GM18499 (cell line): ENCODE measurements at regions not wholly inside any gene's neighbourhood (a gene's known extent, or its start where the extent isn't known, plus 50 kb on each side); places are given as distances from the start of the nearest gene placed in this dataset.
A peak's percentile ranks its signal among the peaks of the same experiment; 100 is the strongest.

Source experiments
- ATAC-seq: cut with Tn5 transposase; IDR thresholded peaks from one replicate; pipeline ENCODE4 v1.9.1; 2021; ENCODE audit warnings: moderate number of reproducible peaks; ENCODE audit not compliant: insufficient read depth, unreplicated experiment

DNA sequence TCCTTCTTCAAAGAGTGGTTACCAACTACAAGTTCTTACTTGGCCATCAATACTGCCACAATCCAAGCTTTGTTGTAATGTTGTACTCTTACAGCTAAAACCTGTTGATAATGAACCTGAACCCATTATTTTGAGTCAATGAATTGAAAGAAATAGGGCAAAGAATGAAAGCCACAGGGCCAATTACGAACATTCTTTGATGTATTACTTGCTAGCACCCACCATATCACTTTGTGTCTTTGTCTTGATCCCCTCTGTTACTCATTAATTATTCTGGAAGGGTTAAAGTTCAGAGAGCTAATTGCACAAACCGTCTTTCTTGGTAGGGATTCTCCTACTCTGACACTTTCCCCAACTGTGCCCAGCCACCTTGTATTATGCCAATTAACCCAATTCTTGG, 53.2 kb upstream of the TFEC start:
- ATAC-seq = no peak

DNA sequence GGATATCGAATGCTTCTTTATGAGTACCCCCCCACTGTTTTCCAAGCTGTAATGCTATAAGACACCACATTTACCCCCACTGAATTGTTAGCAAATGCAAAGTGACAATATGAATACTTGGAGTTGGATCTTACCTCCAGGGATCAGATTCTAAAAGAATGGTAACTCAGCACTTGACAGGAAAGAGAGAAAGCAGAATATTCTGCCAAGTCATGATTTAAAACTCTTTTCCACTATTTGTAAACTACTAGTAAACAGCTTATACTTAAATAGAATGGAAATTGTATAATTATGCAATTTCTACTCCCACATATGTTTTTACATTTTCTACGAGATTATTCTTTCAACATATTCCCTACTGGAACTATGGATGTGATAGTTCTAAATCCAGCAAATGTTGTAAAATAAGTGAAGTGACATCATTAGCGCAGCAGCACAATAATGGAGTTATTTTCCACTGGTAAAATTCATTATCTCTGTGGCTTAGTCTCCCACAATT, 56.0 kb upstream of the TFEC start:
- ATAC-seq = no peak

DNA sequence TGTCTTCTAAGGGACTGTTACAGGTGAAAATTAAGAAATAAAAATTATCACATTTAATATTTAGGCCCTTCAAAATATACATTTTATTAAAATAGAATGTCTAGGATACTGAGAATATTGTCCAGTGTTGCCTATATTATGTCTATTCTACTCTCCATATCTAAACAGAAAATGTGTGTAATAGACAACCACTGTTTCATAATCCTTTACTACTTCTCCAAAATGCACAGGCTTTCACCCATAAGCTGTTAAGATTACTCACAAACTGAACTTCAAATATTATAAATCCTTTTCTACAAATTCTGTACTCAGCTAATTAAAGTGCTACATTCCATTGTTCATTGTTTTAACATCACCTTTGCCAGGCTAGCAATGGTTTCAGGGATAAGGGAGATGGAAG, 56.7 kb upstream of the TFEC start:
- ATAC-seq = no peak

DNA sequence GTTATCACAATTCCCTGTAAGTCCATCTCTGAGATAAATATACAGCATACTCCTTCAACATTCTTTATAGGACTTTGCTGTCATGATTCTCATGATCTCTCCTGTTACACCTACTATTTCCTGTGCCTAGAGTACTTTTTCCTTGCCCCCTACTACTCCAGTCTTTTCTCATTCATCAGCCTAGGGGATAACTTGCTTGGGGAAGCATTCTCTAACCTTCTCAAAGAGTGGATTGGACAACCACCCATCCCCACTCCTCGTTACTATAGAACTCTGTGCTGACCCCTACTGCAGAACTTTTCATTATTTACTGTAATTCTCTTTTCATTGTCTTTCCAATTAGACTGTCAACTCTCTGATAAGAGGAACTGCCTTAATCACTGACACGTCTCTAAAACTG, 57.4 kb upstream of the TFEC start:
- ATAC-seq = no peak

DNA sequence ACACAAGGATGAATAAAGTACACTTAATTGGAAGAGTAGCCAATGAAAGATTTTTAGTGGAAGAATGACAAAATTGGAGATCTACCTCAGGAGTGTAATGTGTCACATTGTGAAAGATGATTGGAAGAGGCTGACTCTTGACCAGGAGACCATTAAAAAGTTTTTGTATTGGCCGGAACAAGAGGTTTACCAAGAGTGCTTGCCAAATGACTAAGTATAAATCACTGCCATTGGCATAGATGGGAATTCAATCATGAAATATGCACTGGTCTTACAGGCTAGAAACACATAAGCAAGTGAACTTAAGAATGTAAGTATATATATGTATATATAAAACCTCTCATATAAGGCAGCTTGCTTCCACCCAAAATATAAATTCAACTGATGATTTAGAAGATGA, 58.7 kb upstream of the TFEC start:
- ATAC-seq = no peak

DNA sequence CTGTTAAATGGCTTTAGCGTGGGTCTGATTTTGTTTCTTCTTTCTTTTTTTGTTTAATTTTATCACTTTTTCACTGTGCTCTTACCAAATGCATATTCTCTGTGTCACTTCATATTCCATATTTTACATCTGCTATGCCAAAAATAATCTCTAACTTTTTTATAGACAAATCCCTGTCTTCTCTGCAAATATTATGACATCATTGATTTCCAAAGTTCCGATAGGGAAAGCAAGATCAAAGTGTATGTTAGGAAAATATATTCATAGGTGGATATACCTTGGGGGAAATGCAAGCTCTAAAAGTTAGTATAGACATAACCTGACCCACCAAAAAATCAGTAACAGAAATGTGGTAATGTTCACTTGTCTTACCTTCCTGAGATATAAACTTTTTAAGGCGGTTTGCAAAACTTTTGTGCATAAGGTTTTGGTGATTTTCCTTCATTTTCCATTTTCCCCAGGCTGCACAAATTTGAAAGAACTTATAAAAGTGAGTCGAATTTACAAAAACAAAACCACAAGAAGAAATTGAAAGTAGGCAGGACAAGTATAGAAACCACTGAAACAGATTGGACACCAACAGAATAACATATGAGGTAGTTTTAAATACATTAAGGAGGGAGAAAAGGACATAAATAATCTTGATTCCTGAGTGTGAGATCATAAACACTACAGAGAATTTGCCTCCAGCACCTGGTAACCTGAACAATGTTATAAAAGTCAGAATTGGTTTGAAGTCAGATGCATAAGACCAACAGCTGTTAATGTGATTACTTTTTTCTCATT, 63.1 kb upstream of the TFEC start:
- no peak for ATAC-seq

DNA sequence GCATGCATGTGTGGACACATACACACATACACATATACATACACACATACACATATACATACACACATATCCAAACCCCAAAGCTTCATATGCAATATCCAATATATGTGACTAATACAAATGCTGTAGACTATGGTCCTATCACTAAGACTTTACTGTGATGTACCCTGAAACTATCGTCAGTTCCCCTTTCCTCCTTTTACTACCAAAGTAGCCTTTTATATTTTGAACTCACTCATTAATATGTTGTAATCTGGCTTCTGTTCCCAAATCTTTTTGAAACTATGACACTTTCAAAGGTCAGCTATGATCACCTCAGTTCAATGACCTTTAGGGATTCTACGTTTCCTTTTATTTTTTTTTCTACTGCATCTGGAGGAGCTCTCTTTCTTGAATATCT, 64.8 kb upstream of the TFEC start:
- ATAC-seq = no peak

DNA sequence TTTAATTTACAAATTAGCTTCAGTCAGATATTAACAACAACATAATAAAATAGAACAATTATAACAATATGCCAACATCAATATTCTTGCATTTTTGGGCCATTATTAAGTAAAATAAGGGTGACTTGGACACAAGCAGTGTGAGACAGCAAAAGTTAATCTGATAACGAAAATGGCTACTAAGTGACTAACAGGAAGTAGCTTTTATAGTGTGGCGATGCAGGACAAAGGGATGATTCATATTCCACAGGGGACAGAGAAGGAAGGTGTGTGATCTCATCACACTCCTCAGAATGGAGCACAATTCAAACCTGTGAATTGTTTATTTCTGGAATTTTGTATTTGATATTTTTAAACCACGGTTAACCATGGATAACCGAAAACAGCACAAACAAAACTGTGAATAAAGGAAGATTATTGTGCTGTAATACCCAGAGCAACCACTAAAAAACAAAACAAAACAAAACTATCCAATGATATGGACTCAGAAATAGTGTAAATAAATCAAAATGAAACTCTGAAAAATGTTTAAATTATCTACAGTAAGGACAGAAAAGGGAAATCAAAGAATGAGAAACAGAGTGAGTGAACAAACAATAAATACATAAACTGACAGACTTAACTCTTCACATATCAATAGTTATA, 66.9 kb upstream of the TFEC start:
- ATAC-seq = no peak

DNA sequence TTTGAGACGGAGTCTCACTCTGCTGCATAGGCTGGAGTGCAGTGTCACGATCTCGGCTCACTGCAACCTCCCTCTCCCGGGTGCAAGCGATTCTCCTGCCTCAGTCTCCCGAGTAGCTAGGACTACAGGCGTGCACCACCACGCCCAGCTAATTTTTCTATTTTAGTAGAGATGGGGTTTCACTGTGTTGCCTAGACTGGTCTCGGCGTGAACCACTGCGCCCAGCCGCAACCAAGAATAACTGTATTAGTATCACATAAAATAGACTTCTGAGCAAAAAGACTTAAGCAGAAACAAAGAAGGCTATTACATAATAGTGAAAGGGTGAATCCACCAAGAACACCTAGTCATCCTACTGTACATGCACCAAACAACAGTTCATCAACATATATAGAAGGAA, 67.6 kb upstream of the TFEC start:
- no peak for ATAC-seq

DNA sequence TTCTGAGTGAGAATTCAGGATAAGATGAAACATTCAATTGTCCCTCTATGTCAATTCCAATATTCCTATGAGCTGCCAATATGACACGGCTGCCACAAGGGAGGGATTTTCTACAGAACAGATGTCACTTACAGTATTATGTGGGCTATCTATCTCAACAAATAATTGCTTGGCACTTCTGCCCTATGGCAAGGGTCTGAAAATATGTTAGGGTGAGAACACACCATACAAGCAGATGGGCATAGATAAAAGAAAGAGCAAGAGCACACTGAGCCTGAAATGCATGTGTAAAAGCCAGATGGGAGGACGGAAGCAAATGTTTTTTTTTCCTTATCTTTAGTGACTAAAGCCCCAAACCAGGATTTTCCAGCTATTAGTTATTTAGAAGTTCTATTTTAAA, 70.1 kb upstream of the TFEC start:
- ATAC-seq = no peak

DNA sequence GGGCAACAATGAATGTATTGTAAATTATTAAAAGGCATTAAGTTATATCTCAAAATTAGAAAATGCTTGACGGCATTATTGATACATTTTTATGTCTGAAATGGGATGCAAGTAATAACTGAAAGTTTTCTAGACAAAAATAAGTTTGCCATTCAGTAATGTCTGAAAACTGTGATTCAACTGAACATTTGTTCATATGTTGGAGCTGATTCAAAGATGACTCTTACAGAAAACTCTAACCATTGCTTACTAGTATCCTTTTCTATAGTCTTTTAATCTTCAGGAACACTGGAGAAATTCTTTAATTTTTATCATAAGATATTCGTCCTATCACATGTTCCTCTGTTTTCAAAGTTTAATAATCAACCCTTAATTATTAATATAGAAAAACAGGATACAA, 71.1 kb upstream of the TFEC start:
- ATAC-seq = no peak

DNA sequence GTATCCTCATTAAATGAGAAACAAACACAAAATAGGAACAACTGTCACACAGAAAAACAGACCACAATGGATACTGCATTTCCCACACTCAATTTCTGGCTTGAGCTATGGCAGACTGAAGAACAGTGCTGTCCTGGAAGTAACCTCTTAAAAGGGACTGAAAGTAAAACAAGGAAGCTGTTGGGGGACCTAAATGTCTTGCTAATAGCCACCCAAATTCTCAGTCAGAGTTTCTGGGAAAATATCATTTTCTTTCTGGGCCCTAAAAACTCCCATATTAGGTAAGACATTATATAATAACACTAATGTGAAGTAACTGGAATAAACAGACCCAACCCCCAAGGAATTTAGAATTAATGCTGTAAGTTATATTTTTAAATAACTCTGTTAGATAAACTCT, 80.9 kb upstream of the TFEC start:
- ATAC-seq = no peak

DNA sequence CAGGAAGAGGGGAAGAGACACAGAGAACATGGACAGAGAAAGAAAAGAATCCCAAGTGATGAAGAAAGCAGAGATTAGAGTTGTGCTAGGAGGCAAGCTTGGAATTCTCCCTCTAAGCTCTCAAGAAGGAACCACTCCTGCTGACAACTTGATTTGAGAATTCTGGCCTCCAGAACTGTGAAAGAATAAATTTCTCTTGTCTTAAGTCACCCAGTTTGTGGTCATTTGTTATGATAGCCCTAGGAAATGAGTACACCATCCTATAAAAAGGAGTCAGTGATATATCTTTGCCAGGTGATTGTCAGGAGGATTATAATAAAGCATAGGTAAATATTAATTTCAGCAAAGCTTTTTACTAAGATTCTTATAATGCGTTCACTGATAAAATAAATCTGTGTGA, 82.7 kb upstream of the TFEC start:
- ATAC-seq = no peak

DNA sequence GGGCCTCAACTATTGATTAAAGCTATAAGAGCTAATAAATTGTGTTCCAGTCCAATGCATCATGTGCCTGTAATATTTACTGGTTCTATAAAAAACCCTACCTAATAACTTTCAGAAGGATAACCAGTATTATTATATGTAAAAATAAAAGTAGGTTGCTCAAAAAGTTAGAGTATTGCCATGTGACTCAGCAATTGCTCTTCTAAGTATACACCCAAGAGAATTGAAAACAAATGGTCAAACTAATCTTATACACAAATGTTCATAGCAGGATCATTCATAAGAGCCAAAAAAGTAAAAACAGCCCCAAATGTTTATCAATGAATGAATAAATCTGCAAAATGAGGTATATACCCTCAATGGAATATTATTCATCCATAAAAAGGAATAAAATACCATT, 89.5 kb upstream of the TES start:
- no peak for ATAC-seq

DNA sequence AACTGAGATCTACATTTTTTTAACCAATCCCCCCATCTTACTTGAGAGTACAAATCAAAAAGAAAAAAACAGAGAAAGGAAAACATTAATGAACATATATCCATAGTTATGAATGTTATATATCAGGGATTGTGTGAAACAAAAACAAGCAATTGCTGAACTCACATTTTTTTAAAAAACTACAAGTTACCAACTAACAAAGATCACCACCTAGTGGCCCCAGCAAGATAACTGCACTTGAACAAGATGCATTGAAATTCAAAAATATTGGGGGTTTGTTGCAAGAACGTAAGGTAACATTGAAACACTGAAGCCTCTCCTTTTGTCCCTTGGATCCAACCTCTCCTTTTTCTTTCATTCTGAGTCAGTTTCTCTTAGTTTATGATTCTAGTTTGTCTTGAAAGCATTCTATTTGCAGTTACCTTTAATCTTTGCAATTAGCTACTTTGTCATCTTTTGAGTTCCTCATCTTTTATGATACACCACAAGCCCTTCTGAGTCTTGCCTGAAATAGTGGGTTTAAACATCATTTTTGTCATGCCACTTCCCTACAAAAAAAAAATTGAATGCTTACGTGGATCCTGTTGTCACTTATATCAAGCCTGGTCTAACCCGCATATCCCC, 87.3 kb upstream of the TES start:
- no peak for ATAC-seq

DNA sequence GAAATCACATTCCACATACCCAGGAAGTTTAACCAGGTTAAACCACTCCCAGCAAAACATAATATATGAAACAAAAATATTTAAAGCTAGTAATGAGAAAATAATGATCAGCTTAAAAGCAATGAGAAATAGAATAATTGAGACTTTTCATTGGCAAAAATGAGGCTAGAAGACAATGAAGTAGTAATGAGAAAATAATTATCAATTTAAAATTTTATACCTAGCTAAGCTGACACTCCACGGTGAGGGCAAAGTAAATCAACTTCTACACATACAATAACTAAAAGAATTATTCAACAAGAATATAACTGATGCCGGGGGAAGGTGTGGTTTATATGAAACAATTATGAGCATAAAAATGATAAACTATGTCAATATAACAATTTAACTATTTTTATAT, 82.2 kb upstream of the TES start:
- ATAC-seq = no peak

DNA sequence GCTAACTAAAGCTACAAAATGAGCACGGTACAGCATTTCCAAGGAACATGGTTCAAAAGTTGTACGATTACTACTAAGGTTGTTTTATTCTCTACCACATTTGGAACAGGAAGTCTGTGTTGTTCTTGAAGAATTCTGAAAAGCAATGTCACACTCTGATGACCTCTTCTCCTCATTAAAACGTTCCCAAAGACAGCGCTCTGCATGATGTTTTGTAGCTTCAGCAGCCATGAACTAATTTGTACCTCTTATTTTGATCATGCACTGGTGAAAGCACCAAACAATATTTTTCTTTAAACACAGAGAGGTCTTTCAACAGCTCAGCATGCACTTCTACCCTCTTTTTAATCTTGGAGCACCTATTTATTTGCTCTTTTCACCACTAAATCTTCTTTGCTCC, 75.0 kb upstream of the TES start:
- ATAC-seq = no peak

DNA sequence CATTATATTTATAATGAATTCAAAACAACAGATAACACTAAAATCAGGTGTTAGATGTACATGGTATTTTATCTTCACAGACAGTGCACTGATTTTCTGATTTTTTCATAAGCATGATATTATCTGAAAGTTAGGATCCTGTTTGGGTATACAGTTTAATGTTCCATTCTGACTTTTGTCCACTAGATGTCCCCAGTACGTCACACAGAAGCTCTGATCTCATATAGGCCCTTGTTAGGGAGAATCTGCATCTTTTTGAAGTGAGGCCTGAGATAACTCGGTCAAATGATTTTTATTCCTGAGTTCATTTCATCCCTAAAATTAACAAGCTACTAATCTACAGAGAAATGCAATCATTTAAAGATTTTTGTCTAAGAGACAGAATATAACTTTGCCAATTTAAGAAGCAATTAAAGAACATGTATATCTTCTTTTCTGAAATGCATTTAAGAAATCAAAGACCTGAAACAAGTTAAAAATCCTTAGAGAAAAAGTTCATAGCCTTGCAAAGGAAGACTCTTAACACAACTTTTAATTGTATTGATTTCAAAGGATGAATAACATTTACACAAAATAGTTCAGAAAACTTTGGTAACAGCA, 72.0 kb upstream of the TES start:
- ATAC-seq = peak; percentile 78

DNA sequence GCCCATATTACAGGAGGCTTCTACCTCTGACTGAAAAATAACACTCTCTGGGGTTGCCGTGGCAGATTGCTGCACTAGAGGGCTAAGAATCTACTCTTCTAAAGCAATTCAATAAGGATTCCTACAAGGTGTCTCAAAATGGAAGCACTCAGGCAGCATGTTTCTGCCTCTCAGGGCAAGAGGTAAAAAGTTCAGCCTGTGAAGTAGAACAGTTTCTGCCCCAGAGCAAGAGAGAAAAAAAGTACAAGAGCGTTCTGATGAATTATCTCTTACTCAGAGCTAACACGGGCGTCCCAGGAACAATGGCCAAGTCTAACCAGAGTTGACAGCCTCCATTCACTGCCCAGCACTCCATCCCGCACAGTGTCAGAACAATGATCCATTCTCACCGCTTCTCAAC, 71.3 kb upstream of the TES start:
- no peak for ATAC-seq

DNA sequence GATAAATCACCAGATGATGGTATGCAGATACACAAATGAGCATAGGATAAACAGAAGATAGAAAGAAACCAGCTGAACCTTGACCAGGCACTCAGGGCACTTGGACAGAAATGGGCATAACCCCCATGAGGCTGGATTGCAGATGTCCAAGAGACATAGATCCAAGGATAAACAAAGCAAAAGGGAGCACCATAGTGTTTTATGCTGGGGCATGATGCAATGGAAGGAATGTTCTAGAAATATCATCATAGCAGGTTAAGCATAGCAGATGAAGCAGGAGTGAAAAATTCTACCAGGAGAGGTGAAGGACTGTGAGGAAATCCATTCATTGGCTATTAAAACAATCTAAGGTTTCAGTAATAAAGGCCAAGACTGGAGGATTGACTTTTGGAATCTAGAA, 70.5 kb upstream of the TES start:
- no peak for ATAC-seq

DNA sequence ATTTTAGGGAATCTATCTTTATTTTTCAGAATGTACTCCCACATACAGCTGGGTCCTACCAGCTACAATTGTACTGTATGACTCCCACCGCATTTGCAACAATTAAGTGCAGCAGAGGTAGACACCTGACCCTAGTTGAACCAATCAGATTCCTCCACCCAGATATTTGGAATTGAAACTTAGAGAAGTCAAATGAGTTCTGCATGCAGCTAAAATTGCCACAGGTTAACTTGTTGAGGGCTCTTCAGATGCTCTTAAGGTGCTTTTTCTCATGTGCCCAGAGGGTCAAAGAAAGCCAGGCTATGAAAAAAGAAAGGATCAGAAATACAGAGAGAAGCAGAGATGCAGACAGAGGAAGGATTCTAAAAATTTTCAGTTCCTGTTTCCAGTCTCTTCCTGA, 68.0 kb upstream of the TES start:
- no peak for ATAC-seq
